Activated CD4-positive, alpha-beta T cell treated with anti-CD3 and anti-CD28 coated beads, Interleukin-2, amount 10 ng/mL, durations not matched to agents 24 days and 14 days (primary cell): ENCODE measurements at regions not wholly inside any gene's neighbourhood (a gene's known extent, or its start where the extent isn't known, plus 50 kb on each side); places are given as distances from the start of the nearest gene placed in this dataset.

Source experiments
- DNase-seq: peaks from one replicate; pipeline ENCODE4 v3.0.0; 2022
- H3K27ac Mint-ChIP-seq: one replicate; pipeline ENCODE4 v1.8.0; 2022; ENCODE audit warnings: mild to moderate bottlenecking, mixed read lengths
- H3K27me3 Mint-ChIP-seq: one replicate; pipeline ENCODE4 v1.8.0; 2022; ENCODE audit warnings: mixed read lengths
- H3K36me3 Mint-ChIP-seq: one replicate; pipeline ENCODE4 v1.8.0; 2022; ENCODE audit warnings: low read depth, mild to moderate bottlenecking, mixed read lengths
- H3K4me1 Mint-ChIP-seq: one replicate; pipeline ENCODE4 v1.8.0; 2021; ENCODE audit warnings: mixed read lengths
- H3K4me3 Mint-ChIP-seq: one replicate; pipeline ENCODE4 v1.8.0; 2022; ENCODE audit warnings: mild to moderate bottlenecking, moderate library complexity, mixed read lengths
- H3K9me3 Mint-ChIP-seq: one replicate; pipeline ENCODE4 v1.8.0; 2021; ENCODE audit warnings: mixed read lengths
- intact Hi-C: fragments of 100-400 bp; cut with micrococcal nuclease; formaldehyde crosslinking; loops from one replicate; pipeline ENCODE4 v1.15.1; 2023

- intact Hi-C loops: no loop called here
Observed at GRCh38 chr12:43281563-43281962, 270.4 kb downstream of the ADAMTS20 start.

GRCh38 chr12:43278541-43278832 lies 273.5 kb downstream of the ADAMTS20 start:
- Mint-ChIP-seq H3K36me3 (no peaks in the 10 kb centered on the region), H3K27ac (no peak overlapping the region), H3K27me3 (no peaks in the 10 kb centered on the region), H3K4me3 (no peak overlapping the region), H3K9me3 (no peaks in the 10 kb centered on the region), H3K4me1 (no peaks in the 10 kb centered on the region)
- intact Hi-C loops: no loop called here
- no peak for DNase-seq

More at GRCh38 chr12:43281563-43281962, 270.4 kb downstream of the ADAMTS20 start:
- Mint-ChIP-seq H3K4me1 (no peaks in the 10 kb centered on the region), H3K27ac (no peak overlapping the region), H3K9me3 (no peaks in the 10 kb centered on the region), H3K27me3 (no peaks in the 10 kb centered on the region), H3K36me3 (no peaks in the 10 kb centered on the region), H3K4me3 (no peak overlapping the region)
- no peak for DNase-seq

GRCh38 chr12:43277651-43278540 lies 274.1 kb downstream of the ADAMTS20 start:
- intact Hi-C loops: no loop called here
- no peak overlapping the region for H3K4me3 Mint-ChIP-seq
- no peaks in the 10 kb centered on the region for H3K27me3 Mint-ChIP-seq
- H3K27ac Mint-ChIP-seq: no peak overlapping the region
- no peak for DNase-seq
- H3K36me3 Mint-ChIP-seq: no peaks in the 10 kb centered on the region
- no peaks in the 10 kb centered on the region for H3K9me3 Mint-ChIP-seq
- no peaks in the 10 kb centered on the region for H3K4me1 Mint-ChIP-seq

GRCh38 chr12:43273467-43273866 lies 278.5 kb downstream of the ADAMTS20 start:
- Mint-ChIP-seq H3K27me3 (no peaks in the 10 kb centered on the region), H3K36me3 (no peaks in the 10 kb centered on the region), H3K4me3 (no peak overlapping the region), H3K9me3 (no peaks in the 10 kb centered on the region), H3K4me1 (no peaks in the 10 kb centered on the region), H3K27ac (no peak overlapping the region)
- no peak for DNase-seq
- intact Hi-C loops: no loop called here

- Mint-ChIP-seq H3K27ac (no peak overlapping the region), H3K9me3 (no peaks in the 10 kb centered on the region), H3K27me3 (no peaks in the 10 kb centered on the region), H3K4me1 (no peaks in the 10 kb centered on the region), H3K36me3 (no peaks in the 10 kb centered on the region), H3K4me3 (no peak overlapping the region)
- intact Hi-C loops: no loop called here
- DNase-seq: peak; percentile 6
Observed at GRCh38 chr12:43271659-43272058, 280.3 kb downstream of the ADAMTS20 start.

GRCh38 chr12:43267818-43268217 lies 284.2 kb downstream of the ADAMTS20 start:
- Mint-ChIP-seq H3K36me3 (no peaks in the 10 kb centered on the region), H3K27ac (no peak overlapping the region), H3K4me1 (no peaks in the 10 kb centered on the region), H3K4me3 (no peak overlapping the region), H3K27me3 (no peaks in the 10 kb centered on the region), H3K9me3 (no peaks in the 10 kb centered on the region)
- DNase-seq: no peak
- intact Hi-C loops: no loop called here

GRCh38 chr12:43261701-43262100 lies 290.3 kb downstream of the ADAMTS20 start:
- Mint-ChIP-seq H3K4me1 (no peaks in the 10 kb centered on the region), H3K9me3 (no peaks in the 10 kb centered on the region), H3K27ac (no peak overlapping the region), H3K36me3 (no peaks in the 10 kb centered on the region), H3K4me3 (no peak overlapping the region), H3K27me3 (no peaks in the 10 kb centered on the region)
- intact Hi-C loops: no loop called here
- no peak for DNase-seq

GRCh38 chr12:43255522-43256111 lies 296.4 kb downstream of the ADAMTS20 start:
- no peaks in the 10 kb centered on the region for H3K9me3 Mint-ChIP-seq
- H3K27ac Mint-ChIP-seq: no peak overlapping the region
- H3K27me3 Mint-ChIP-seq: no peaks in the 10 kb centered on the region
- intact Hi-C loops: no loop called here
- no peaks in the 10 kb centered on the region for H3K4me1 Mint-ChIP-seq
- DNase-seq: no peak
- H3K4me3 Mint-ChIP-seq: no peak overlapping the region
- H3K36me3 Mint-ChIP-seq: no peaks in the 10 kb centered on the region

GRCh38 chr12:43252585-43252984 lies 299.4 kb downstream of the ADAMTS20 start:
- Mint-ChIP-seq H3K27me3 (no peaks in the 10 kb centered on the region), H3K27ac (no peak overlapping the region), H3K4me3 (no peak overlapping the region), H3K36me3 (no peaks in the 10 kb centered on the region), H3K4me1 (no peaks in the 10 kb centered on the region), H3K9me3 (no peaks in the 10 kb centered on the region)
- intact Hi-C loops: no loop called here
- DNase-seq: no peak

GRCh38 chr12:43245947-43246346 lies 306.1 kb downstream of the ADAMTS20 start:
- Mint-ChIP-seq H3K4me1 (no peaks in the 10 kb centered on the region), H3K9me3 (no peaks in the 10 kb centered on the region), H3K36me3 (no peaks in the 10 kb centered on the region), H3K27me3 (no peaks in the 10 kb centered on the region), H3K27ac (no peak overlapping the region), H3K4me3 (no peak overlapping the region)
- DNase-seq: no peak
- intact Hi-C loops: no loop called here

- intact Hi-C loops: no loop called here
- Mint-ChIP-seq H3K4me1 (no peaks in the 10 kb centered on the region), H3K36me3 (no peaks in the 10 kb centered on the region), H3K27ac (no peak overlapping the region), H3K27me3 (no peaks in the 10 kb centered on the region), H3K9me3 (no peaks in the 10 kb centered on the region), H3K4me3 (no peak overlapping the region)
- DNase-seq: no peak
Observed at GRCh38 chr12:43241986-43242385, 310.0 kb downstream of the ADAMTS20 start.

- intact Hi-C loops: no loop called here
- H3K9me3 Mint-ChIP-seq: no peaks in the 10 kb centered on the region
- DNase-seq: no peak
- no peaks in the 10 kb centered on the region for H3K36me3 Mint-ChIP-seq
- no peaks in the 10 kb centered on the region for H3K4me1 Mint-ChIP-seq
- H3K27me3 Mint-ChIP-seq: no peaks in the 10 kb centered on the region
- H3K4me3 Mint-ChIP-seq: no peak overlapping the region
- no peak overlapping the region for H3K27ac Mint-ChIP-seq
Observed at GRCh38 chr12:43238281-43238680, 313.7 kb downstream of the ADAMTS20 start.

GRCh38 chr12:43237238-43237879 lies 314.6 kb downstream of the ADAMTS20 start:
- Mint-ChIP-seq H3K4me3 (no peak overlapping the region), H3K36me3 (no peaks in the 10 kb centered on the region), H3K9me3 (no peaks in the 10 kb centered on the region), H3K4me1 (no peaks in the 10 kb centered on the region), H3K27me3 (no peaks in the 10 kb centered on the region), H3K27ac (no peak overlapping the region)
- intact Hi-C loops: no loop called here
- DNase-seq: no peak

GRCh38 chr12:43235721-43236120 lies 316.3 kb downstream of the ADAMTS20 start:
- no peaks in the 10 kb centered on the region for H3K4me1 Mint-ChIP-seq

More at GRCh38 chr12:43235721-43236120, 316.3 kb downstream of the ADAMTS20 start:
- no peaks in the 10 kb centered on the region for H3K36me3 Mint-ChIP-seq
- no peaks in the 10 kb centered on the region for H3K27me3 Mint-ChIP-seq
- intact Hi-C loops: no loop called here
- no peak overlapping the region for H3K27ac Mint-ChIP-seq
- no peak for DNase-seq
- no peaks in the 10 kb centered on the region for H3K9me3 Mint-ChIP-seq
- no peak overlapping the region for H3K4me3 Mint-ChIP-seq
